Nephron progenitor cell (in vitro differentiated cells): ENCODE measurements at regions not wholly inside any gene's neighbourhood (a gene's known extent, or its start where the extent isn't known, plus 50 kb on each side); places are given as distances from the start of the nearest gene placed in this dataset.
A peak's percentile ranks its signal among the peaks of the same experiment; 100 is the strongest.

ENCODE experiments used
- DNase-seq: peaks from one replicate; pipeline ENCODE4 v3.0.0; 2021
- H3K27ac Mint-ChIP-seq: 2 replicates; pipeline ENCODE4 v1.8.0; 2021; ENCODE audit warnings: mild to moderate bottlenecking, moderate library complexity, mixed read lengths
- H3K27me3 Mint-ChIP-seq: 2 replicates; pipeline ENCODE4 v1.8.0; 2021; ENCODE audit warnings: mild to moderate bottlenecking, low read depth, mixed read lengths; ENCODE audit not compliant: poor library complexity
- H3K36me3 Mint-ChIP-seq: 2 replicates; pipeline ENCODE4 v1.8.0; 2021; ENCODE audit warnings: low read depth, mixed read lengths
- H3K4me1 Mint-ChIP-seq: 2 replicates; pipeline ENCODE4 v1.8.0; 2021; ENCODE audit warnings: mixed read lengths
- H3K4me3 Mint-ChIP-seq: 2 replicates; pipeline ENCODE4 v1.8.0; 2021; ENCODE audit warnings: mild to moderate bottlenecking, moderate library complexity, mixed read lengths
- H3K9me3 Mint-ChIP-seq: 2 replicates; pipeline ENCODE4 v1.8.0; 2021; ENCODE audit warnings: mild to moderate bottlenecking, moderate library complexity, mixed read lengths
- TF ChIP-seq, protein P1 (sequence below): fragments of 200-600 bp; sonication (generic); IDR thresholded peaks from 2 replicates; pipeline ENCODE4 v1.5.0; 2021; ENCODE audit warnings: antibody characterized with exemption

DNA sequence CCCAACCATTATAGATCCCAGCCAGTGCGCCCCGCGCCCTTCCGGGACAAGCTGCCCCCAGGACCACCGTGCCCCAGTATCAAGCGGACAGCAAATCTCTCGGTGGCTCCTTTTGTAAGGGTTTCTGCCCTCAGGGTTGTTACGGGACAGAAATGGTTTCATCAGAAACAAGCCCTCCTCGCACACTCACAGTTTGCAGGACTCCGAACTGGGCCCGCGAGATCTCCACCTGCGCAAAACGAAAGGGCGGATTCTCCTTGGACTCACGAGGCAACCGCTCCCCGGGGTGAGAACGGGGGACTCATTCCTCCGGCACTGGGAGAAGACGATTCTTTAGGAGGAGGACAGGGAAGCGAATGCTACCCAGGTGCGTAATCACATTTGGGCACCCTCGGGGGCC is 51.1 kb upstream of the H6PD start:
- TF ChIP-seq, protein P1, sequence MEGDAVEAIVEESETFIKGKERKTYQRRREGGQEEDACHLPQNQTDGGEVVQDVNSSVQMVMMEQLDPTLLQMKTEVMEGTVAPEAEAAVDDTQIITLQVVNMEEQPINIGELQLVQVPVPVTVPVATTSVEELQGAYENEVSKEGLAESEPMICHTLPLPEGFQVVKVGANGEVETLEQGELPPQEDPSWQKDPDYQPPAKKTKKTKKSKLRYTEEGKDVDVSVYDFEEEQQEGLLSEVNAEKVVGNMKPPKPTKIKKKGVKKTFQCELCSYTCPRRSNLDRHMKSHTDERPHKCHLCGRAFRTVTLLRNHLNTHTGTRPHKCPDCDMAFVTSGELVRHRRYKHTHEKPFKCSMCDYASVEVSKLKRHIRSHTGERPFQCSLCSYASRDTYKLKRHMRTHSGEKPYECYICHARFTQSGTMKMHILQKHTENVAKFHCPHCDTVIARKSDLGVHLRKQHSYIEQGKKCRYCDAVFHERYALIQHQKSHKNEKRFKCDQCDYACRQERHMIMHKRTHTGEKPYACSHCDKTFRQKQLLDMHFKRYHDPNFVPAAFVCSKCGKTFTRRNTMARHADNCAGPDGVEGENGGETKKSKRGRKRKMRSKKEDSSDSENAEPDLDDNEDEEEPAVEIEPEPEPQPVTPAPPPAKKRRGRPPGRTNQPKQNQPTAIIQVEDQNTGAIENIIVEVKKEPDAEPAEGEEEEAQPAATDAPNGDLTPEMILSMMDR, result no peak
- Mint-ChIP-seq H3K4me1 (peaks cover 20% of the 10 kb centered on the region), H3K36me3 (peaks cover 6% of the 10 kb centered on the region), H3K27me3 (peaks cover 62% of the 10 kb centered on the region), H3K4me3 (peak overlapping the region; percentile 79), H3K9me3 (no peaks in the 10 kb centered on the region), H3K27ac (no peak overlapping the region)
- no peak for DNase-seq

DNA sequence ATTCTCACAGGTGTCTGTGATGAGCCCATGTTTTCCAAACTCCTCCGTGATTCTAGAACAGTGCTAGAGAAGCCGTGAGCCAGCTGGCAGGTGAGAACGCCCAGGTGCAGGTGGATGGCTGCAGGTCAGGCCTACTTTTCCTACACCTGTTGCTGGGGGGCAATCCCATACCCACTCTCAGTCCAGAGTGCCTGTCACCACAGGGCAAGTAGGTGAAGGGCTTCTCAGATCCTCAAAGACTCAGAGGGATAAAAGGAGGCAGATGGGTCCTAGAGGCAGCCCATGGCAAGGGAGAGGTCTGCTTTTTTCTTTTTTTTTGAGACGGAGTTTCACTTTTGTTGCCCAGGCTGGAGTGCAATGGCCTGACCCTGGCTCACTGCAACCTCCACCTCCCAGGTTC is 50.7 kb upstream of the H6PD start:
- no peaks in the 10 kb centered on the region for H3K9me3 Mint-ChIP-seq
- peak overlapping the region; percentile 79 for H3K4me3 Mint-ChIP-seq
- peaks cover 58% of the 10 kb centered on the region for H3K27me3 Mint-ChIP-seq
- H3K36me3 Mint-ChIP-seq, result peaks cover under 1% of the 10 kb centered on the region
- H3K4me1 Mint-ChIP-seq, result peaks cover 25% of the 10 kb centered on the region
- no peak overlapping the region for H3K27ac Mint-ChIP-seq
- no peak for DNase-seq
- TF ChIP-seq, protein P1, result no peak

DNA sequence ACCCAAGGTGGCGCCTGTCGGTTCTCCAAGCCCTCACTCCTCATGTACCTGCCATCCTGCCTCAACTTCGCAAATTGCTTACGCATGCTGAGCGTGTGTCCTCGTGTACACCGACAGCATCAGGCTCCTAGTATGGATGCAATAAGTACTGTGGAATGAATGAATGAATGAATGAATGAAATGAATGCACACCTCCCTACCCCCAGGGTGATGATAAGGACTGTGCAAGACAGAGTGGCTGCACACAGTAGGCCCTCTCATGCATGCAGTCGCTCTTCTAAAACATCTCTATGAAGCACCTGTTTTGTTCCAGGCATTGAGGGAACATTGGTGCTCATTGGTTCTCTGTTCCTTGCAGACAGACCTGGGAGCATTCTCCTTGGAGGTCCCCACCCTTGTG is 49.8 kb upstream of the H6PD start:
- no peak for DNase-seq
- Mint-ChIP-seq H3K4me1 (peaks cover 30% of the 10 kb centered on the region), H3K9me3 (no peaks in the 10 kb centered on the region), H3K4me3 (no peak overlapping the region), H3K27ac (no peak overlapping the region), H3K27me3 (peaks cover 59% of the 10 kb centered on the region), H3K36me3 (no peaks in the 10 kb centered on the region)
- TF ChIP-seq, protein P1, result no peak
